ENCODE measurements at regions not wholly inside any gene's neighbourhood (a gene's known extent, or its start where the extent isn't known, plus 50 kb on each side); places are given as distances from the start of the nearest gene placed in this dataset.

- no peak for DNase-seq (ENCODE audit: low spot score)
These were observed 366.3 kb downstream of the SS18 start for GRCh38 chr18:25724121-25724520.

GRCh38 chr18:25713103-25713502 is 361.1 kb upstream of the ZNF521 start:
- DNase-seq (ENCODE audit: low spot score): no peak

- no peak for DNase-seq (ENCODE audit: low spot score)
These were observed 359.0 kb upstream of the ZNF521 start for GRCh38 chr18:25710981-25711380.

GRCh38 chr18:25705650-25706049 is 353.7 kb upstream of the ZNF521 start:
- no peak for DNase-seq (ENCODE audit: low spot score)

- DNase-seq (ENCODE audit: low spot score): no peak
These were observed 352.5 kb upstream of the ZNF521 start for GRCh38 chr18:25704494-25704893.

- no peak for DNase-seq (ENCODE audit: low spot score)
These were observed 352.1 kb upstream of the ZNF521 start for GRCh38 chr18:25704071-25704470.

- DNase-seq (ENCODE audit: low spot score): no peak
These were observed 349.9 kb upstream of the ZNF521 start for GRCh38 chr18:25701821-25702220.

GRCh38 chr18:25686960-25687500 is 335.1 kb upstream of the ZNF521 start:
- no peak for DNase-seq (ENCODE audit: low spot score)

- no peak for DNase-seq (ENCODE audit: low spot score)
These were observed 333.1 kb upstream of the ZNF521 start for GRCh38 chr18:25685088-25685487.

GRCh38 chr18:25679491-25679890 is 327.5 kb upstream of the ZNF521 start:
- DNase-seq (ENCODE audit: low spot score): no peak

GRCh38 chr18:25678221-25678620 is 326.3 kb upstream of the ZNF521 start:
- DNase-seq (ENCODE audit: low spot score): no peak

GRCh38 chr18:25675123-25675850 is 323.3 kb upstream of the ZNF521 start:
- DNase-seq (ENCODE audit: low spot score): no peak

- no peak for DNase-seq (ENCODE audit: low spot score)
These were observed 322.2 kb upstream of the ZNF521 start for GRCh38 chr18:25674183-25674582.

GRCh38 chr18:25672490-25672889 is 320.5 kb upstream of the ZNF521 start:
- DNase-seq (ENCODE audit: low spot score): no peak

- no peak for DNase-seq (ENCODE audit: low spot score)
These were observed 317.8 kb upstream of the ZNF521 start for GRCh38 chr18:25669741-25670140.

- no peak for DNase-seq (ENCODE audit: low spot score)
These were observed 310.3 kb upstream of the ZNF521 start for GRCh38 chr18:25662272-25662671.

- DNase-seq (ENCODE audit: low spot score): no peak
These were observed 309.9 kb upstream of the ZNF521 start for GRCh38 chr18:25661831-25662230.

- DNase-seq (ENCODE audit: low spot score): no peak
These were observed 307.6 kb upstream of the ZNF521 start for GRCh38 chr18:25659541-25659940.

GRCh38 chr18:25658476-25658875 is 306.5 kb upstream of the ZNF521 start:
- no peak for DNase-seq (ENCODE audit: low spot score)

- DNase-seq (ENCODE audit: low spot score): no peak
These were observed 299.6 kb upstream of the ZNF521 start for GRCh38 chr18:25651553-25651952.

GRCh38 chr18:25650201-25650941 is 298.4 kb upstream of the ZNF521 start:
- no peak for DNase-seq (ENCODE audit: low spot score)

GRCh38 chr18:25648716-25649260 is 296.8 kb upstream of the ZNF521 start:
- no peak for DNase-seq (ENCODE audit: low spot score)

- DNase-seq (ENCODE audit: low spot score): no peak
These were observed 295.4 kb upstream of the ZNF521 start for GRCh38 chr18:25647404-25647803.
